ENCODE measurements at regions not wholly inside any gene's neighbourhood (a gene's known extent, or its start where the extent isn't known, plus 50 kb on each side); places are given as distances from the start of the nearest gene placed in this dataset.

DNA sequence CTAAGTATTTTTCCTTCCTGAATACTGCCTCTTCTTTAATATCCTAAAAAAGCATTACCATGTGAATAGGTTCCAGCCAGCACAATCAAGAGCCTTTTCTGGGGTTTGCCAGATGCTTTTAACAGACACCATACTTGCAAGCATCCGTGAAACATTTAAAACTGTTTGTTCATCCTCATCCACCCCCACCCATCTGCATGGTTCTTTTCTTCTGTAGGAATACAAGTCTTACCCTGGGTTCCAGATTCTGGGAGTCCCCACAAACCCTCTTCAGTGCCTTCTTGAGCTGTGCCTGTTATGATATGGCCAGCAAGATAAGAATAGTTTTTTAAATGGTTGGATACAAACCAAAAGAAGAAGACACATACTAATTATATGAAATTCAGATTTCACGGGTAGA is 354.9 kb upstream of the PLXNA2 start:
- Histone ChIP-seq H3K79me2 (replicated peaks; ENCODE audit: insufficient read depth) (no peaks in the 10 kb centered on the region), H3K4me3 (no peak overlapping the region), H3K4me1 (ENCODE audit: insufficient read depth) (peaks cover 40% of the 10 kb centered on the region), H3K9me2 (ENCODE audit: insufficient read depth) (0 out of 2 replicates have a peak, but pooled peaks cover 2% of the 10 kb centered on the region), H3K27me3 (ENCODE audit: insufficient read depth) (no peaks in the 10 kb centered on the region), H3K36me3 (ENCODE audit: insufficient read depth) (no peaks in the 10 kb centered on the region), H3F3A (replicated peaks; ENCODE audit: low read depth) (no peaks in the 10 kb centered on the region), H3K4me2 (peak overlapping the region; percentile 29), H3K27ac (ENCODE audit: low read depth) (no peak overlapping the region), H4K20me1 (replicated peaks; ENCODE audit: insufficient read depth) (no peaks in the 10 kb centered on the region), H2AFZ (peak overlapping the region; percentile 73; the same call in 1 of the 2 replicates)
- Mint-ChIP-seq H3K4me3 (no peak overlapping the region), H3K27ac (no peak overlapping the region), H3K9me3 (no peaks in the 10 kb centered on the region), H3K27me3 (ENCODE audit: insufficient read depth, low read depth, poor library complexity) (peaks cover 3% of the 10 kb centered on the region), H3K36me3 (ENCODE audit: low read depth) (no peaks in the 10 kb centered on the region), H3K4me1 (peaks cover 50% of the 10 kb centered on the region)
- ATAC-seq: no peak
- DNase-seq (ENCODE audit: low spot score): no peak
- TF ChIP-seq ZNF114 (CRISPR knock-in tag; IDR thresholded peaks at IDR 0.05) (no peak), ZNF462 (CRISPR knock-in tag; IDR thresholded peaks at IDR 0.05) (no peak), ZNF331 (CRISPR knock-in tag; IDR thresholded peaks at IDR 0.05; ENCODE audit: low read depth) (no peak), POLR2AphosphoS5 (IDR thresholded peaks at IDR 0.05; ENCODE audit: low read depth) (no peak), EZH2 (IDR thresholded peaks at IDR 0.05; ENCODE audit: low read depth, unreplicated experiment) (no peak), CREB1 (CRISPR knock-in tag; IDR thresholded peaks at IDR 0.05; ENCODE audit: low read depth) (no peak), NANOG (IDR thresholded peaks at IDR 0.05; ENCODE audit: borderline replicate concordance) (no peak), JUNB (IDR thresholded peaks at IDR 0.05; ENCODE audit: unreplicated experiment) (no peak), ETS1 (IDR thresholded peaks at IDR 0.05) (no peak), REST (IDR thresholded peaks at IDR 0.05; ENCODE audit: unreplicated experiment) (no peak), STAT1 (IDR thresholded peaks at IDR 0.05; ENCODE audit: unreplicated experiment) (no peak), EZH2phosphoT487 (IDR thresholded peaks at IDR 0.05; ENCODE audit: unreplicated experiment) (no peak)
- TF ChIP-seq, protein P1, sequence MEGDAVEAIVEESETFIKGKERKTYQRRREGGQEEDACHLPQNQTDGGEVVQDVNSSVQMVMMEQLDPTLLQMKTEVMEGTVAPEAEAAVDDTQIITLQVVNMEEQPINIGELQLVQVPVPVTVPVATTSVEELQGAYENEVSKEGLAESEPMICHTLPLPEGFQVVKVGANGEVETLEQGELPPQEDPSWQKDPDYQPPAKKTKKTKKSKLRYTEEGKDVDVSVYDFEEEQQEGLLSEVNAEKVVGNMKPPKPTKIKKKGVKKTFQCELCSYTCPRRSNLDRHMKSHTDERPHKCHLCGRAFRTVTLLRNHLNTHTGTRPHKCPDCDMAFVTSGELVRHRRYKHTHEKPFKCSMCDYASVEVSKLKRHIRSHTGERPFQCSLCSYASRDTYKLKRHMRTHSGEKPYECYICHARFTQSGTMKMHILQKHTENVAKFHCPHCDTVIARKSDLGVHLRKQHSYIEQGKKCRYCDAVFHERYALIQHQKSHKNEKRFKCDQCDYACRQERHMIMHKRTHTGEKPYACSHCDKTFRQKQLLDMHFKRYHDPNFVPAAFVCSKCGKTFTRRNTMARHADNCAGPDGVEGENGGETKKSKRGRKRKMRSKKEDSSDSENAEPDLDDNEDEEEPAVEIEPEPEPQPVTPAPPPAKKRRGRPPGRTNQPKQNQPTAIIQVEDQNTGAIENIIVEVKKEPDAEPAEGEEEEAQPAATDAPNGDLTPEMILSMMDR (conservative IDR thresholded peaks at IDR 0.05; ENCODE audit: low read depth in 2 of 2): no peak

Measured in GM23338 (cell line).